Liver (tissue), 8 donors: ENCODE measurements at regions not wholly inside any gene's neighbourhood (a gene's known extent, or its start where the extent isn't known, plus 50 kb on each side); places are given as distances from the start of the nearest gene placed in this dataset.

Experiments used
- DNase-seq: peaks from one replicate; pipeline ENCODE4 v3.0.0-alpha.2; 2017; ENCODE audit warnings: low spot score
- H3K27ac ChIP-seq, 2 donors: one replicate each; pipeline ENCODE4 v1.7.0; 2013; ENCODE audit warnings: inconsistent platforms in 2 of 2, low read length in 2 of 2, control low read depth in 1 of 2, low read depth in 1 of 2, mild to moderate bottlenecking in 1 of 2
- H3K27me3 ChIP-seq, 4 donors: one replicate each; pipeline versions ENCODE4 v1.6.1 to v1.7.0; 2013; ENCODE audit warnings: low read length in 3 of 4, inconsistent platforms in 1 of 4, mild to moderate bottlenecking in 1 of 4, moderate library complexity in 1 of 4; ENCODE audit not compliant: control insufficient read depth in 4 of 4, insufficient read depth in 4 of 4
- H3K36me3 ChIP-seq, 4 donors: one replicate each; pipeline versions ENCODE4 v1.6.1 to v1.7.0; 2013; ENCODE audit warnings: low read length in 3 of 4, mild to moderate bottlenecking in 3 of 4, low read depth in 1 of 4, moderate library complexity in 1 of 4; ENCODE audit not compliant: control insufficient read depth in 4 of 4, insufficient read depth in 3 of 4
- H3K4me1 ChIP-seq, 4 donors: one replicate each; pipeline versions ENCODE4 v1.6.1 to v1.7.0; 2013; ENCODE audit warnings: low read length in 3 of 4, mild to moderate bottlenecking in 3 of 4, moderate library complexity in 1 of 4; ENCODE audit not compliant: control insufficient read depth in 4 of 4, insufficient read depth in 4 of 4
- H3K4me3 ChIP-seq, 3 donors: one replicate each; pipeline versions ENCODE4 v1.6.1 to v1.7.0; 2013; ENCODE audit warnings: low read length in 3 of 3, control low read depth in 1 of 3, low read depth in 1 of 3, mild to moderate bottlenecking in 1 of 3
- H3K9ac ChIP-seq, 2 donors: one replicate each; pipeline ENCODE4 v1.7.0; 2013; ENCODE audit warnings: low read length in 2 of 2, mild to moderate bottlenecking in 2 of 2, moderate library complexity in 2 of 2, control low read depth in 1 of 2, low read depth in 1 of 2
- H3K9me3 ChIP-seq, 4 donors: one replicate each; pipeline versions ENCODE4 v1.6.1 to v1.7.0; 2013; ENCODE audit warnings: low read length in 3 of 4; ENCODE audit not compliant: control insufficient read depth in 4 of 4
- ATF3 ChIP-seq: IDR thresholded peaks from 2 replicates; pipeline ENCODE4 v1.6.1; 2016; ENCODE audit warnings: antibody characterized with exemption
- CTCF ChIP-seq: fragments of 150-350 bp; IDR thresholded peaks from 2 replicates; pipeline ENCODE4 v1.5.1; 2017; ENCODE audit warnings: improper control_type of control experiment, low read depth, low read length; ENCODE audit not compliant: missing input control
- EGR1 ChIP-seq, 2 donors: IDR thresholded peaks; 2 replicates each; pipeline ENCODE4 v1.6.1; 2016 to 2018; ENCODE audit warnings: antibody characterized with exemption in 2 of 2, low read depth in 2 of 2
- FOXA1 ChIP-seq: IDR thresholded peaks from 2 replicates; pipeline ENCODE4 v1.6.1; 2016; ENCODE audit warnings: antibody characterized with exemption
- FOXA2 ChIP-seq: IDR thresholded peaks from 2 replicates; pipeline ENCODE4 v1.6.1; 2016; ENCODE audit warnings: antibody characterized with exemption
- GABPA ChIP-seq, 2 donors: IDR thresholded peaks in 1 of 2; conservative IDR thresholded peaks in 1 of 2; 2 replicates each; pipeline ENCODE4 v1.6.1; 2016; ENCODE audit warnings: antibody characterized with exemption in 2 of 2, mild to moderate bottlenecking in 1 of 2, moderate library complexity in 1 of 2
- HNF4A ChIP-seq, 2 donors: conservative IDR thresholded peaks; 2 replicates each; pipeline ENCODE4 v1.6.1; 2016; ENCODE audit warnings: antibody characterized with exemption in 2 of 2, mild to moderate bottlenecking in 2 of 2
- HNF4G ChIP-seq: IDR thresholded peaks from 2 replicates; pipeline ENCODE4 v1.6.1; 2016; ENCODE audit warnings: antibody characterized with exemption
- JUND ChIP-seq, 2 donors: IDR thresholded peaks; 2 replicates each; pipeline ENCODE4 v1.6.1; 2016; ENCODE audit warnings: antibody characterized with exemption in 2 of 2
- MAX ChIP-seq: IDR thresholded peaks from 2 replicates; pipeline ENCODE4 v1.6.1; 2016; ENCODE audit warnings: antibody characterized with exemption
- NR2F2 ChIP-seq: IDR thresholded peaks from 2 replicates; pipeline ENCODE4 v1.6.1; 2016; ENCODE audit warnings: antibody characterized with exemption
- RAD21 ChIP-seq, 2 donors: IDR thresholded peaks; 2 replicates each; pipeline ENCODE4 v1.6.1; 2016; ENCODE audit warnings: antibody characterized with exemption in 2 of 2, mild to moderate bottlenecking in 2 of 2
- RXRA ChIP-seq, 2 donors: IDR thresholded peaks; 2 replicates each; pipeline ENCODE4 v1.6.1; 2017 to 2018; ENCODE audit warnings: antibody characterized with exemption in 2 of 2, mild to moderate bottlenecking in 1 of 2
- SP1 ChIP-seq: IDR thresholded peaks from 2 replicates; pipeline ENCODE4 v1.6.1; 2018; ENCODE audit warnings: antibody characterized with exemption, mild to moderate bottlenecking
- TAF1 ChIP-seq: conservative IDR thresholded peaks from 2 replicates; pipeline ENCODE4 v1.6.1; 2016; ENCODE audit warnings: antibody characterized with exemption, mild to moderate bottlenecking
- YY1 ChIP-seq: IDR thresholded peaks from 2 replicates; pipeline ENCODE4 v1.6.1; 2016; ENCODE audit warnings: antibody characterized with exemption, mild to moderate bottlenecking
- WGBS: extraction: QIAGEN DNeasy Blood & Tissue Kit; methylation state at CpG from one replicate; pipeline ENCODE4 v1.1.7; 2013; 5-methylcytosine and 5-hydroxymethylcytosine counted together
- TF ChIP-seq, protein P1 (sequence below): IDR thresholded peaks from 2 replicates; pipeline ENCODE4 v1.6.1; 2016; ENCODE audit warnings: antibody characterized with exemption
- TF ChIP-seq, protein P2 (sequence below): IDR thresholded peaks from 2 replicates; pipeline ENCODE4 v1.6.1; 2016; ENCODE audit warnings: antibody characterized with exemption, mild to moderate bottlenecking
- donor health status: healthy.
- donor health status: healthy.
- donor health status: healthy.
- donor health status: healthy.
- donor health status: healthy.

GRCh38 chr2:134137182-134137611 is 116.7 kb upstream of the MGAT5 start:
- Histone ChIP-seq H3K4me1 (peaks cover 9 to 24% (median 16%) of the 10 kb centered on the region in 4 donors), H3K27me3 (no peaks in the 10 kb centered on the region), H3K36me3 (no peaks in the 10 kb centered on the region), H3K9me3 (no peaks in the 10 kb centered on the region), H3K9ac (no peak overlapping the region), H3K27ac (peak overlapping the region; percentile 50 to 72), H3K4me3 (no peak overlapping the region)
- TF ChIP-seq SP1, result no peak
- no peak for TF ChIP-seq FOXA1
- TF ChIP-seq ATF3, result no peak
- TF ChIP-seq HNF4A (conservative IDR thresholded peaks at IDR 0.05), result no peak
- TF ChIP-seq MAX, result no peak
- no peak for TF ChIP-seq RAD21 (IDR thresholded peaks at IDR 0.05)
- TF ChIP-seq TAF1, result no peak
- TF ChIP-seq RXRA (IDR thresholded peaks at IDR 0.05), result no peak
- TF ChIP-seq HNF4G, result no peak
- 62% methylated on average over 5 of the region's 5 CpGs for WGBS
- no peak for DNase-seq

- no peaks in the 10 kb centered on the region for H3K27me3 ChIP-seq
- no peaks in the 10 kb centered on the region for H3K36me3 ChIP-seq
- TF ChIP-seq FOXA2, result no peak
- no peak for TF ChIP-seq HNF4A (conservative IDR thresholded peaks at IDR 0.05)
- TF ChIP-seq, protein P1, sequence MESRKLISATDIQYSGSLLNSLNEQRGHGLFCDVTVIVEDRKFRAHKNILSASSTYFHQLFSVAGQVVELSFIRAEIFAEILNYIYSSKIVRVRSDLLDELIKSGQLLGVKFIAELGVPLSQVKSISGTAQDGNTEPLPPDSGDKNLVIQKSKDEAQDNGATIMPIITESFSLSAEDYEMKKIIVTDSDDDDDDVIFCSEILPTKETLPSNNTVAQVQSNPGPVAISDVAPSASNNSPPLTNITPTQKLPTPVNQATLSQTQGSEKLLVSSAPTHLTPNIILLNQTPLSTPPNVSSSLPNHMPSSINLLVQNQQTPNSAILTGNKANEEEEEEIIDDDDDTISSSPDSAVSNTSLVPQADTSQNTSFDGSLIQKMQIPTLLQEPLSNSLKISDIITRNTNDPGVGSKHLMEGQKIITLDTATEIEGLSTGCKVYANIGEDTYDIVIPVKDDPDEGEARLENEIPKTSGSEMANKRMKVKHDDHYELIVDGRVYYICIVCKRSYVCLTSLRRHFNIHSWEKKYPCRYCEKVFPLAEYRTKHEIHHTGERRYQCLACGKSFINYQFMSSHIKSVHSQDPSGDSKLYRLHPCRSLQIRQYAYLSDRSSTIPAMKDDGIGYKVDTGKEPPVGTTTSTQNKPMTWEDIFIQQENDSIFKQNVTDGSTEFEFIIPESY, result no peak
- TF ChIP-seq EGR1 (IDR thresholded peaks at IDR 0.05; ENCODE audit: low read depth in 2 of 2), result no peak
- TF ChIP-seq YY1, result no peak
- no peak for TF ChIP-seq ATF3
- TF ChIP-seq NR2F2, result no peak
- TF ChIP-seq CTCF, result no peak
- no peak for TF ChIP-seq JUND (IDR thresholded peaks at IDR 0.05)
- no peak for TF ChIP-seq RXRA (IDR thresholded peaks at IDR 0.05)
- TF ChIP-seq GABPA (IDR thresholded peaks at IDR 0.05 in 1 of 2, conservative IDR thresholded peaks at IDR 0.05 in 1 of 2), result no peak
- TF ChIP-seq MAX, result no peak
- no peak for TF ChIP-seq SP1
- TF ChIP-seq, protein P2, sequence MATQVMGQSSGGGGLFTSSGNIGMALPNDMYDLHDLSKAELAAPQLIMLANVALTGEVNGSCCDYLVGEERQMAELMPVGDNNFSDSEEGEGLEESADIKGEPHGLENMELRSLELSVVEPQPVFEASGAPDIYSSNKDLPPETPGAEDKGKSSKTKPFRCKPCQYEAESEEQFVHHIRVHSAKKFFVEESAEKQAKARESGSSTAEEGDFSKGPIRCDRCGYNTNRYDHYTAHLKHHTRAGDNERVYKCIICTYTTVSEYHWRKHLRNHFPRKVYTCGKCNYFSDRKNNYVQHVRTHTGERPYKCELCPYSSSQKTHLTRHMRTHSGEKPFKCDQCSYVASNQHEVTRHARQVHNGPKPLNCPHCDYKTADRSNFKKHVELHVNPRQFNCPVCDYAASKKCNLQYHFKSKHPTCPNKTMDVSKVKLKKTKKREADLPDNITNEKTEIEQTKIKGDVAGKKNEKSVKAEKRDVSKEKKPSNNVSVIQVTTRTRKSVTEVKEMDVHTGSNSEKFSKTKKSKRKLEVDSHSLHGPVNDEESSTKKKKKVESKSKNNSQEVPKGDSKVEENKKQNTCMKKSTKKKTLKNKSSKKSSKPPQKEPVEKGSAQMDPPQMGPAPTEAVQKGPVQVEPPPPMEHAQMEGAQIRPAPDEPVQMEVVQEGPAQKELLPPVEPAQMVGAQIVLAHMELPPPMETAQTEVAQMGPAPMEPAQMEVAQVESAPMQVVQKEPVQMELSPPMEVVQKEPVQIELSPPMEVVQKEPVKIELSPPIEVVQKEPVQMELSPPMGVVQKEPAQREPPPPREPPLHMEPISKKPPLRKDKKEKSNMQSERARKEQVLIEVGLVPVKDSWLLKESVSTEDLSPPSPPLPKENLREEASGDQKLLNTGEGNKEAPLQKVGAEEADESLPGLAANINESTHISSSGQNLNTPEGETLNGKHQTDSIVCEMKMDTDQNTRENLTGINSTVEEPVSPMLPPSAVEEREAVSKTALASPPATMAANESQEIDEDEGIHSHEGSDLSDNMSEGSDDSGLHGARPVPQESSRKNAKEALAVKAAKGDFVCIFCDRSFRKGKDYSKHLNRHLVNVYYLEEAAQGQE, result no peak
- no peak for TF ChIP-seq TAF1
- no peak for TF ChIP-seq FOXA1
- TF ChIP-seq HNF4G, result no peak
- no peak for TF ChIP-seq RAD21 (IDR thresholded peaks at IDR 0.05)
- H3K9ac ChIP-seq, result no peak overlapping the region
- no peak overlapping the region for H3K27ac ChIP-seq
- H3K4me1 ChIP-seq, result peaks cover 9 to 19% (median 13%) of the 10 kb centered on the region in 4 donors
- no peaks in the 10 kb centered on the region for H3K9me3 ChIP-seq
- WGBS, result 90% methylated on average over 2 of the region's 2 CpGs
- no peak overlapping the region for H3K4me3 ChIP-seq
- no peak for DNase-seq
These were observed 115.8 kb upstream of the MGAT5 start for GRCh38 chr2:134138115-134138514.
